CD4-positive, alpha-beta memory T cell (primary cell): ENCODE measurements at regions not wholly inside any gene's neighbourhood (a gene's known extent, or its start where the extent isn't known, plus 50 kb on each side); places are given as distances from the start of the nearest gene placed in this dataset.

Source experiments
- CTCF ChIA-PET: fragments of 350-600 bp; sonication (Branson Sonifier 250); formaldehyde crosslinking; loops from one replicate; lab custom pipeline; 2021; ENCODE audit warnings: inconsistent platforms; ENCODE audit not compliant: partially characterized antibody; lab: Charles Lee
- POLR2A ChIA-PET: fragments of 350-600 bp; sonication (Branson Sonifier 250); formaldehyde crosslinking; loops from one replicate; lab custom pipeline; 2021; ENCODE audit not compliant: partially characterized antibody; lab: Charles Lee
- DNase-seq, 5 donors: peaks; one replicate each; pipeline versions ENCODE4 v3.0.0 to v3.0.0-alpha.2; 2020 to 2022; ENCODE audit warnings: mixed read lengths in 1 of 5
- H3K27ac ChIP-seq: one replicate; pipeline ENCODE4 v1.7.0; 2013; ENCODE audit warnings: low read depth, low read length
- H3K27me3 ChIP-seq: 2 replicates; pipeline ENCODE4 v1.7.0; 2013; ENCODE audit warnings: mild to moderate bottlenecking, low read length, moderate library complexity; ENCODE audit not compliant: insufficient read depth
- H3K36me3 ChIP-seq: 2 replicates; pipeline ENCODE4 v1.7.0; 2013; ENCODE audit warnings: mild to moderate bottlenecking, low read length, moderate library complexity; ENCODE audit not compliant: insufficient read depth
- H3K4me1 ChIP-seq: 2 replicates; pipeline ENCODE4 v1.7.0; 2013; ENCODE audit warnings: mild to moderate bottlenecking, low read length, moderate library complexity; ENCODE audit not compliant: insufficient read depth
- H3K4me3 ChIP-seq, 2 donors: one replicate each; pipeline ENCODE4 v1.7.0; 2013; ENCODE audit warnings: low read length in 2 of 2, mild to moderate bottlenecking in 1 of 2
- H3K9me3 ChIP-seq, 2 donors: one replicate each; pipeline ENCODE4 v1.7.0; 2013; ENCODE audit warnings: low read length in 2 of 2, control low read depth in 1 of 2; ENCODE audit not compliant: control insufficient read depth in 1 of 2
- H3K27ac Mint-ChIP-seq, 7 donors: one replicate each; pipeline ENCODE4 v1.8.0; 2020 to 2021; ENCODE audit warnings: mixed read lengths in 7 of 7, mild to moderate bottlenecking in 6 of 7, inconsistent platforms in 3 of 7, moderate library complexity in 3 of 7
- H3K27me3 Mint-ChIP-seq, 2 donors: one replicate each; pipeline ENCODE4 v1.8.0; 2020 to 2021; ENCODE audit warnings: mixed read lengths in 2 of 2
- H3K36me3 Mint-ChIP-seq, 2 donors: one replicate each; pipeline ENCODE4 v1.8.0; 2020 to 2021; ENCODE audit warnings: mixed read lengths in 2 of 2, inconsistent platforms in 1 of 2, mild to moderate bottlenecking in 1 of 2
- H3K4me1 Mint-ChIP-seq, 4 donors: one replicate each; pipeline ENCODE4 v1.8.0; 2020 to 2021; ENCODE audit warnings: mixed read lengths in 4 of 4, mild to moderate bottlenecking in 1 of 4
- H3K4me3 Mint-ChIP-seq, 8 donors: one replicate each; pipeline ENCODE4 v1.8.0; 2020 to 2021; ENCODE audit warnings: mixed read lengths in 8 of 8, mild to moderate bottlenecking in 7 of 8, moderate library complexity in 6 of 8, inconsistent platforms in 3 of 8
- H3K9me3 Mint-ChIP-seq, 8 donors: one replicate each; pipeline ENCODE4 v1.8.0; 2020 to 2021; ENCODE audit warnings: mixed read lengths in 8 of 8, mild to moderate bottlenecking in 5 of 8, inconsistent platforms in 3 of 8, moderate library complexity in 1 of 8
- intact Hi-C: fragments of 100-400 bp; cut with micrococcal nuclease; formaldehyde crosslinking; loops from one replicate; pipeline ENCODE4 v1.15.1; 2023

DNA sequence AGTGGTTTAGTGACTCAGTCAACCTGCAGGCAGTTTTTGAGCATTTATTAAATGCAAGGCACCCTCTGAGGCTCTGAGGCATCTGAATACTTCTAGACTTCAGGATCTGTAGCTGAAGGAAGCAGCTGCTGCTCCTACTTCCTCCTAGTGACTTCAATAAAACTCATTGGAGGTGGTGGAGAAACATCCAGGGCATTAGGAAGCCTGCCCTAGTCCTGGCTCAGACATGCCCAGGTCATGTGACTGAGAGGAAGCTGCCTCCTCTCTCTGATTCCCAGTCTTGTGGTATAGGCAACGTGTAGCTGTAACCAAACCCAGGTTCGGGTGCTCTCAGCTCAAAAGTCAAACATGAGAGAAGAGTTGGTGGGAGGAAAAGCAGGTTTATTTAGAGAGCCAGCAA is 287.2 kb upstream of the GYPC start:
- Histone ChIP-seq H3K9me3 (no peaks in the 10 kb centered on the region), H3K27ac (no peak overlapping the region), H3K27me3 (no peaks in the 10 kb centered on the region), H3K4me1 (no peaks in the 10 kb centered on the region), H3K4me3 (no peak overlapping the region), H3K36me3 (no peaks in the 10 kb centered on the region)
- Mint-ChIP-seq H3K27me3 (peaks cover 3 to 4% of the 10 kb centered on the region in 2 donors), H3K4me3 (no peak overlapping the region), H3K36me3 (no peaks in the 10 kb centered on the region), H3K27ac (no peak overlapping the region), H3K9me3 (no peaks in the 10 kb centered on the region), H3K4me1 (no peaks in the 10 kb centered on the region)
- no peak for DNase-seq
- POLR2A ChIA-PET: no interaction called here
- intact Hi-C loops: no loop called here
- CTCF ChIA-PET: no interaction called here

DNA sequence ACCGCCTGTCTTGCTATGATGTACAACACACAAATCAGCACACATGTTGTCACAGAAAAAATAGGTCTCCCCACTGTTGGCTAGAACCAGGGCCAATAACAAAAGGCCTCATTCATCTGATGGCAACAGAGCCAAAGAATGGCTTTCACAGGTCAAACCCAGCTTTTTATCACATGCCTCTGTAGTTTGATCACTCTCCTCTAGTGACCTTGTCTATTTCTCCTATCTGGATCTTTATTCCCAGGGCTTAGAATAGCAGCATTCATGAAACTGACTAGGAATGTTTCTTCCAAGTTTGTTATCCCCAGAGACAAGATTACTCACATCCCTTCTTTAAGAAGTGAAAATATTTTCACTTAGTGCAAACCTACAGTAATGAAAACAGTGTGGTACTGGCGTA is 285.8 kb upstream of the GYPC start:
- no peaks in the 10 kb centered on the region for H3K36me3 ChIP-seq
- Mint-ChIP-seq H3K36me3 (no peaks in the 10 kb centered on the region), H3K27me3 (peaks cover 0 to 3% of the 10 kb centered on the region in 2 donors), H3K27ac (no peak overlapping the region), H3K4me1 (no peaks in the 10 kb centered on the region), H3K9me3 (no peaks in the 10 kb centered on the region), H3K4me3 (no peak overlapping the region)
- H3K4me3 ChIP-seq: no peak overlapping the region
- ChIA-PET CTCF (interaction anchor here (1.3 kb wide), 1 partner anchor 12 kb away, joined by 3 read pairs; no protein-coding TSS in a partner anchor), POLR2A (no interaction called here)
- no peak for DNase-seq
- no peak overlapping the region for H3K27ac ChIP-seq
- no peaks in the 10 kb centered on the region for H3K9me3 ChIP-seq
- intact Hi-C loops: no loop called here
- H3K4me1 ChIP-seq: no peaks in the 10 kb centered on the region
- no peaks in the 10 kb centered on the region for H3K27me3 ChIP-seq

DNA sequence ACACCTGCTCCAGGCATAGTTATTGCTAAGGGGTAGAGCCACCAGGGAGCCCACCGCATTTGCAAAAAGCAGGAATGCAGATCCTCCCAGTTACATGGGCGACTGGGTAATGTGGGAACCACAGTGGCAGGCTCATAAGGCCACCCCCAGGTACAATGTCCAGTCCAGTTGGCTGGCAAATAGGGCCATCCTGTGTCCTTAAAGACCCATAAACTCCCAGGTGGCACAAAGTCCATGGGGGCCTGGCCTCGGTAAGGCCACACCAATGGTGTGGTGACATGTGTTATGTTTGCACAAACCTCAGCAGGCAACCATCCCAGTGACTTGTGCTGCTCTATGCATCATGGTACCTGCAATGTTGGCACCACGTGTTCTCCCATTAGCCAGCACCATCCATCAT is 283.6 kb upstream of the GYPC start:
- ChIA-PET CTCF (no interaction called here), POLR2A (no interaction called here)
- no peak overlapping the region for H3K27ac ChIP-seq
- no peak for DNase-seq
- H3K36me3 ChIP-seq: no peaks in the 10 kb centered on the region
- Mint-ChIP-seq H3K27ac (no peak overlapping the region), H3K4me1 (no peaks in the 10 kb centered on the region), H3K27me3 (no peaks in the 10 kb centered on the region), H3K9me3 (peaks cover 0 to 4% (median 0%) of the 10 kb centered on the region in 8 donors), H3K4me3 (no peak overlapping the region), H3K36me3 (no peaks in the 10 kb centered on the region)
- H3K27me3 ChIP-seq: no peaks in the 10 kb centered on the region
- intact Hi-C loops: no loop called here
- no peaks in the 10 kb centered on the region for H3K9me3 ChIP-seq
- H3K4me1 ChIP-seq: no peaks in the 10 kb centered on the region
- H3K4me3 ChIP-seq: no peak overlapping the region

DNA sequence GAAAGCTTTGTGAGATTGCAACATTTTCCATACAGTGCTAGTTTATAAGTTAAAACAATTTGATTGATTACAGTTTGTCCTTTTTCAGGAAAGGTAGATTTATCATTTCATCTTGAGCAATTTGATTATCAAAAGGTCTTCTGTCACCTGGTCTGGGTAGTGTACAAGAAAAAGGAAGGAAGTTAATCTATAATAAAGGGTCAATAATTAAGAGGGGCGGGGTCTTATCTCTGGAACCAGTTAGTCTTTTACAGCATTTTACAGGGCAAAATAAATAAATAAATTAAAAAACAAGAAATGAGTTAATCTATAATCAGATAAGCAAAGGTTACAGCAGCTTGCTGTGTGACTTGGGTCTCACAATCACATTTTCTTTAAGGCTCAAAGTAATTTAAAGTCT is 277.8 kb upstream of the GYPC start:
- Histone ChIP-seq H3K4me1 (no peaks in the 10 kb centered on the region), H3K36me3 (no peaks in the 10 kb centered on the region), H3K9me3 (no peaks in the 10 kb centered on the region), H3K27ac (no peak overlapping the region), H3K4me3 (no peak overlapping the region), H3K27me3 (no peaks in the 10 kb centered on the region)
- POLR2A ChIA-PET: no interaction called here
- no peaks in the 10 kb centered on the region for H3K4me1 Mint-ChIP-seq
- no peak overlapping the region for H3K27ac Mint-ChIP-seq
- H3K36me3 Mint-ChIP-seq: no peaks in the 10 kb centered on the region
- no peak overlapping the region for H3K4me3 Mint-ChIP-seq
- CTCF ChIA-PET: no interaction called here
- peaks cover 0 to 4% (median 0%) of the 10 kb centered on the region in 8 donors for H3K9me3 Mint-ChIP-seq
- intact Hi-C loops: no loop called here
- no peak for DNase-seq
- peaks cover 0 to 4% of the 10 kb centered on the region in 2 donors for H3K27me3 Mint-ChIP-seq

DNA sequence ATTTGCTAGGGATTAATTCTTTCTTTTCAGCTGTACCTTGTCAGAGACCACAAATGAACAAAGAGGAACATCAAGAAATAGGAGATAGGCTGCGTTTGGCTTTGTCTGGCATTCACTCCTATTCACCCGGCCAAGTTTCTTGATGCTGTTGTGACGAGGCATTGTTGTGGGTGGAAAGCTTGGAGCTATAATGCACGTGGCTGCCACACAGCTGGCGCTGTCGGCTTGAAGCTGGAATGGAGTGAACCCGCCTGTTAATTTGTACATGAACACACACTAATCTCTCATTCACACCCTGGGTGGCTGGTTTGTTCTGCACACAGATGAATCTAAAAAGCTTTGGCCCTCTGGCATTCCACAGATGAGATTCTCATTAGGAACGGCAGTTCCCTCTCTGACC is 274.9 kb upstream of the GYPC start:
- intact Hi-C loops: no loop called here
- H3K27ac Mint-ChIP-seq: no peak overlapping the region
- CTCF ChIA-PET: no interaction called here
- H3K4me3 Mint-ChIP-seq: no peak overlapping the region
- H3K36me3 Mint-ChIP-seq: no peaks in the 10 kb centered on the region
- DNase-seq: no peak
- no peaks in the 10 kb centered on the region for H3K36me3 ChIP-seq
- POLR2A ChIA-PET: no interaction called here
- H3K4me3 ChIP-seq: no peak overlapping the region
- peaks cover 0 to 4% (median 2%) of the 10 kb centered on the region in 8 donors for H3K9me3 Mint-ChIP-seq
- H3K27me3 ChIP-seq: no peaks in the 10 kb centered on the region
- H3K4me1 ChIP-seq: no peaks in the 10 kb centered on the region
- H3K27me3 Mint-ChIP-seq: peaks cover 0 to 5% of the 10 kb centered on the region in 2 donors
- H3K4me1 Mint-ChIP-seq: no peaks in the 10 kb centered on the region
- H3K27ac ChIP-seq: no peak overlapping the region
- no peaks in the 10 kb centered on the region for H3K9me3 ChIP-seq

DNA sequence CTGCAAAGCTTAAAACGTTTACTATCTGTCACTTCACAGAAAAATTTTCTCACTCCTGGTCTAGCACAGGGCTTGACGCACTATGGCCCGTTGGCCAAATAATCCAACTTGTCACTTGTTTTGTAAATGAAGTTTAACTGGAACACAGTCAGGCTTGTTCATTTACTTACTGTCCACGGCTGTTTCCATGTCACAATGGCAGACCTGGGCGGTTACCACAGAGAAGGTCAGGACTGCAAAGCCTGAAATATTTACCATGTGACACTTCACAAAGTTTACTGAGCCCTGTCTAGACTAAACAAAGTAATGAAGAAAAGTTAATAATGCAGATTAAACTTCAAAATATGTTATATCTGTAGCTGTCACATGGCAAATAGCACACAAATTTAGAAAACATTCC is 273.0 kb upstream of the GYPC start:
- no peaks in the 10 kb centered on the region for H3K36me3 Mint-ChIP-seq
- POLR2A ChIA-PET: no interaction called here
- H3K9me3 Mint-ChIP-seq: peaks cover 0 to 18% (median 14%) of the 10 kb centered on the region in 8 donors

DNA sequence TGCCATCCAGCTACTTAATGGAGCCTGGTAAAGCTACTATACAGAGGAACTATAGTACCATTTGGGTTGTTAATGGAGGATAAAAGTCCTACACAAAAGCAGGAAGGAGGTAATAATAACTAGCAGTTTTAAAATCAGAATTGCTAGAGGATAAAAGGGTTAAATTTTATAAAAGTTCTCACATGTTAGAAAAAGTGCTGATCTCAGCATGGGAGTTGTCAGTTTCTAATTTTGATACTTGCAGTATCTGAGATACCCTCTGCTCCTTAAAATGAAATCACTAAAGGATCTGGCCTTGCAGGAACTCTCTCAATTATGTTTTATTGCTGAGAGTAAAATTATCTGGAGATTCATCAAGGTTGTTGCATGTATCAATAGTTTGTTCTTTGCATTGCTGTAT is 272.2 kb upstream of the GYPC start:
- ChIA-PET CTCF (no interaction called here), POLR2A (no interaction called here)
- H3K27ac ChIP-seq: no peak overlapping the region
- Mint-ChIP-seq H3K27ac (no peak overlapping the region), H3K27me3 (peaks cover 0 to 5% of the 10 kb centered on the region in 2 donors), H3K4me1 (no peaks in the 10 kb centered on the region), H3K9me3 (peaks cover 0 to 18% (median 14%) of the 10 kb centered on the region in 8 donors), H3K4me3 (no peak overlapping the region), H3K36me3 (no peaks in the 10 kb centered on the region)
- no peaks in the 10 kb centered on the region for H3K4me1 ChIP-seq
- no peaks in the 10 kb centered on the region for H3K36me3 ChIP-seq
- intact Hi-C loops: no loop called here
- DNase-seq: no peak
- H3K27me3 ChIP-seq: no peaks in the 10 kb centered on the region
- H3K4me3 ChIP-seq: no peak overlapping the region
- no peaks in the 10 kb centered on the region for H3K9me3 ChIP-seq

More for the DNA sequence above, 273.0 kb upstream of the GYPC start:
- Histone ChIP-seq H3K4me3 (no peak overlapping the region), H3K36me3 (no peaks in the 10 kb centered on the region), H3K4me1 (no peaks in the 10 kb centered on the region), H3K27ac (no peak overlapping the region), H3K9me3 (no peaks in the 10 kb centered on the region), H3K27me3 (no peaks in the 10 kb centered on the region)
- CTCF ChIA-PET: no interaction called here
- intact Hi-C loops: no loop called here
- Mint-ChIP-seq H3K4me3 (no peak overlapping the region), H3K27me3 (peaks cover 0 to 5% of the 10 kb centered on the region in 2 donors), H3K27ac (no peak overlapping the region), H3K4me1 (no peaks in the 10 kb centered on the region)
- no peak for DNase-seq

DNA sequence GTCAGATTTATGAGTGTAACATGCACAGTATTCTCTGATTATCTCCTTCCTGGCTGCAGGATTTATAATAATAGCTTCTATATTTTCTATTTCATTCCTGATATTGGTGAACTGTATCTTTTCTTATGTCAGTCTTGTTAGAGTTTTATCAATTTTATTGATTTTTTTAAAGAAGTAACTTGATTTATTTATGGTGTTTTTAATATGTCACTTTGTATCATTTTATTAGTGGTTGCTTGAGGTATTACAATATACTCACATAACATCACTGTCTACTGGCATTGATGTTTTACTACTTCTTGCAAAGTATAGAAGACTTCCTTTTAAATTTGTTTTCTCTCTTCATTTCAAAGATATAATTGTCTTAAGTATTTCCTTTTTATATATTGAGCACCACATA is 270.5 kb upstream of the GYPC start:
- Mint-ChIP-seq H3K27me3 (peaks cover 0 to 5% of the 10 kb centered on the region in 2 donors), H3K4me1 (no peaks in the 10 kb centered on the region), H3K27ac (no peak overlapping the region), H3K9me3 (peaks cover 0 to 18% (median 14%) of the 10 kb centered on the region in 8 donors), H3K36me3 (no peaks in the 10 kb centered on the region), H3K4me3 (no peak overlapping the region)
- Histone ChIP-seq H3K9me3 (no peaks in the 10 kb centered on the region), H3K36me3 (no peaks in the 10 kb centered on the region), H3K27me3 (no peaks in the 10 kb centered on the region), H3K4me3 (no peak overlapping the region), H3K27ac (no peak overlapping the region), H3K4me1 (no peaks in the 10 kb centered on the region)
- CTCF ChIA-PET: no interaction called here
- no peak for DNase-seq
- intact Hi-C loops: no loop called here
- POLR2A ChIA-PET: no interaction called here
